ENCODE measurements at regions not wholly inside any gene's neighbourhood (a gene's known extent, or its start where the extent isn't known, plus 50 kb on each side); places are given as distances from the start of the nearest gene placed in this dataset.

DNA sequence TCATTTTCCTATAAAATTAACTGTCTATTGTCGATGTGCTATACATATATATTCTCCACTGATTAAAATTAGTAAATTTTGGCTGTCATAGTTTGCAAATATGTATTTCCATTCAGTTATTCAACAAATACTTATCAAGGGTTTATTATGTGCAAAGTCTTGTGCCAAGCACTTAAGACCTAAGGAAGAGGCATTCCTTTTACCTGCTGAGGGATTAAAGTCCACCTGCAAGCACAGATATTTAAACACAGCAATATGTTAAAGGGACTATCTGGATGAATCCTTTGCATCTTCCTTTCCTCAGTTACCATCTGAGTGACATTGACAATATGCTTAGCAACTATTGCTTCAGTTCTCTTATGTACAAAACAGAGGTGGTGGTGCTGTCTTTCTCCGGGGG is 89.3 kb downstream of the LIG4 start:
- Histone ChIP-seq H3K9me1 (replicated peaks; ENCODE audit: control insufficient read depth, extremely low read depth, insufficient read depth, low read length) (no peaks in the 10 kb centered on the region), H3K9ac (replicated peaks; ENCODE audit: extremely low read depth, insufficient read depth, low read length) (no peak overlapping the region), H3K4me2 (ENCODE audit: insufficient read depth, low read length) (no peak overlapping the region), H3K36me3 (ENCODE audit: control insufficient read depth in 2 of 2, extremely low read depth in 1 of 2, insufficient read depth in 2 of 2, low read length in 2 of 2) (no peaks in the 10 kb centered on the region), H3K4me3 (replicated peaks in 1 of 3; ENCODE audit: insufficient read depth in 1 of 3, low read depth in 1 of 3, low read length in 3 of 3) (no peak overlapping the region), H3K79me2 (ENCODE audit: control insufficient read depth, insufficient read depth, low read length) (no peaks in the 10 kb centered on the region), H2AFZ (ENCODE audit: low read depth, low read length) (no peak overlapping the region), H3K27ac (ENCODE audit: insufficient read depth, low read depth, low read length) (no peak overlapping the region), H4K20me1 (replicated peaks; ENCODE audit: control insufficient read depth, extremely low read depth, insufficient read depth, low read length) (no peaks in the 10 kb centered on the region), H3K9me3 (replicated peaks; ENCODE audit: control insufficient read depth, insufficient read depth, low read length) (no peaks in the 10 kb centered on the region), H3K4me1 (ENCODE audit: control insufficient read depth, extremely low read depth, insufficient read depth, low read length) (no peaks in the 10 kb centered on the region), H3K27me3 (ENCODE audit: control insufficient read depth in 2 of 2, insufficient read depth in 2 of 2, low read length in 2 of 2) (no peaks in the 10 kb centered on the region)
- intact Hi-C loops (cut with micrococcal nuclease), result no loop called here
- dilution Hi-C loops (cut with MboI; ENCODE audit: extremely low pct_ligation_motif_present, low sequenced_read_pairs), result no loop called here
- no TSS peak for BruUV-seq (replicated peaks)
- FAIRE-seq (no peak), DNase-seq (ENCODE audit: low read depth, low spot score) (no peak)
- POLR2A ChIA-PET, result no interaction called here
- no peak for TF ChIP-seq GATA2 (IDR thresholded peaks at IDR 0.05; ENCODE audit: insufficient read depth, insufficient read length, low read depth, low read length)
- TF ChIP-seq, protein P1, sequence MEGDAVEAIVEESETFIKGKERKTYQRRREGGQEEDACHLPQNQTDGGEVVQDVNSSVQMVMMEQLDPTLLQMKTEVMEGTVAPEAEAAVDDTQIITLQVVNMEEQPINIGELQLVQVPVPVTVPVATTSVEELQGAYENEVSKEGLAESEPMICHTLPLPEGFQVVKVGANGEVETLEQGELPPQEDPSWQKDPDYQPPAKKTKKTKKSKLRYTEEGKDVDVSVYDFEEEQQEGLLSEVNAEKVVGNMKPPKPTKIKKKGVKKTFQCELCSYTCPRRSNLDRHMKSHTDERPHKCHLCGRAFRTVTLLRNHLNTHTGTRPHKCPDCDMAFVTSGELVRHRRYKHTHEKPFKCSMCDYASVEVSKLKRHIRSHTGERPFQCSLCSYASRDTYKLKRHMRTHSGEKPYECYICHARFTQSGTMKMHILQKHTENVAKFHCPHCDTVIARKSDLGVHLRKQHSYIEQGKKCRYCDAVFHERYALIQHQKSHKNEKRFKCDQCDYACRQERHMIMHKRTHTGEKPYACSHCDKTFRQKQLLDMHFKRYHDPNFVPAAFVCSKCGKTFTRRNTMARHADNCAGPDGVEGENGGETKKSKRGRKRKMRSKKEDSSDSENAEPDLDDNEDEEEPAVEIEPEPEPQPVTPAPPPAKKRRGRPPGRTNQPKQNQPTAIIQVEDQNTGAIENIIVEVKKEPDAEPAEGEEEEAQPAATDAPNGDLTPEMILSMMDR (IDR thresholded peaks at IDR 0.05; ENCODE audit: extremely low read depth in 1 of 2, insufficient read depth in 1 of 2, low read depth in 1 of 2, low read length in 2 of 2), result no peak
- TF ChIP-seq MYC (IDR thresholded peaks at IDR 0.05; ENCODE audit: low read depth, low read length), result no peak
- no peak for TF ChIP-seq EZH2 (IDR thresholded peaks at IDR 0.05; ENCODE audit: borderline replicate concordance, low read depth, low read length, severe bottlenecking)
- no peak for TF ChIP-seq POLR2A (IDR thresholded peaks at IDR 0.05; ENCODE audit: low read depth, low read length)
- TF ChIP-seq, protein P2, sequence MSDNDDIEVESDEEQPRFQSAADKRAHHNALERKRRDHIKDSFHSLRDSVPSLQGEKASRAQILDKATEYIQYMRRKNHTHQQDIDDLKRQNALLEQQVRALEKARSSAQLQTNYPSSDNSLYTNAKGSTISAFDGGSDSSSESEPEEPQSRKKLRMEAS (IDR thresholded peaks at IDR 0.05; ENCODE audit: insufficient read depth, insufficient read length), result no peak
- TF ChIP-seq FOS (IDR thresholded peaks at IDR 0.05; ENCODE audit: borderline replicate concordance, insufficient read depth, low read length), result no peak
- no peak for TF ChIP-seq POLR2AphosphoS5 (IDR thresholded peaks at IDR 0.05; ENCODE audit: insufficient read depth, low read depth, low read length)
- TF ChIP-seq JUN (IDR thresholded peaks at IDR 0.05; ENCODE audit: borderline replicate concordance, insufficient read depth, insufficient read length, low read depth), result no peak
- CTCF ChIA-PET, result no interaction called here
